K562 (cell line): ENCODE measurements at regions not wholly inside any gene's neighbourhood (a gene's known extent, or its start where the extent isn't known, plus 50 kb on each side); places are given as distances from the start of the nearest gene placed in this dataset.

Experiments
- ATAC-seq: fragments of 200-7000 bp; cut with Tn5 transposase; 3 replicates; pipeline ENCODE4 v1.9.1; 2020; ENCODE audit warnings: moderate library complexity
- BruUV-seq: library from RNA; stranded (reverse); fragments of 400-500 nt; replicated peaks from 2 replicates; lab custom pipeline; 2021; lab: Mats Ljungman, UMichigan
- CTCF ChIA-PET: fragments of 300-600 bp; formaldehyde crosslinking; extraction: SDS; loops from one replicate; lab custom pipeline; 2021; ENCODE audit warnings: low intra/inter-chr PET ratio; lab: Yijun Ruan, JAX
- POLR2A ChIA-PET: fragments of 300-600, 350-650 bp; sonication (Branson Sonifier 250); formaldehyde crosslinking; extraction: SDS; loops from one replicate; lab custom pipeline; 2021; ENCODE audit warnings: antibody characterized with exemption, inconsistent platforms; lab: Yijun Ruan, JAX
- DNase-seq, 4 experiments: peaks; one replicate each; pipeline versions ENCODE4 v3.0.0 to v3.0.0-alpha.2; 2011 to 2018; ENCODE audit warnings: low spot score in 3 of 4, mixed read lengths in 3 of 4; ENCODE audit errors: extremely low read depth in 1 of 4
- FAIRE-seq: peaks from 2 replicates; lab custom pipeline; 2011; peaks lifted over from hg19 to GRCh38; lab: Jason Lieb, UNC
- H2AFZ ChIP-seq: 2 replicates; pipeline ENCODE4 v1.6.0; 2011; ENCODE audit warnings: low read depth, low read length, control low read depth, inconsistent platforms
- H3K27ac ChIP-seq: fragments of 200-600 bp; 3 replicates; pipeline ENCODE4 v1.8.0; 2011; ENCODE audit warnings: low read depth, mild to moderate bottlenecking, control low read depth, inconsistent platforms, low read length, moderate library complexity, mixed read lengths; ENCODE audit errors: extremely low read depth
- H3K27me3 ChIP-seq, 2 experiments: fragments of 300-600 bp in 1 of 2; 2 replicates in 1 of 2; 3 replicates in 1 of 2; pipeline versions ENCODE4 v1.6.0 to v1.8.0; 2011; ENCODE audit warnings: inconsistent platforms in 2 of 2, low read length in 2 of 2, mild to moderate bottlenecking in 1 of 2, mixed read lengths in 1 of 2, moderate library complexity in 1 of 2; ENCODE audit not compliant: control insufficient read depth in 2 of 2, insufficient read depth in 2 of 2
- H3K36me3 ChIP-seq: fragments of 300-600 bp; 3 replicates; pipeline ENCODE4 v1.8.0; 2011; ENCODE audit warnings: mild to moderate bottlenecking, low read length, inconsistent platforms; ENCODE audit not compliant: control insufficient read depth, insufficient read depth
- H3K4me1 ChIP-seq, 2 experiments: fragments of 200-600 bp in 1 of 2; replicated peaks in 1 of 2; 2 replicates in 1 of 2; 3 replicates in 1 of 2; pipeline versions ENCODE4 v1.5.1 to v1.8.0; 2011; ENCODE audit warnings: inconsistent platforms in 2 of 2, low read length in 2 of 2, mild to moderate bottlenecking in 1 of 2, mixed read lengths in 1 of 2, moderate library complexity in 1 of 2; ENCODE audit not compliant: control insufficient read depth in 2 of 2, insufficient read depth in 2 of 2
- H3K4me2 ChIP-seq: 2 replicates; pipeline ENCODE4 v1.6.1; 2011; ENCODE audit warnings: low read length, control low read depth, inconsistent platforms, mixed read lengths; ENCODE audit not compliant: insufficient read depth
- H3K4me3 ChIP-seq: fragments of 200-600 bp; sonication (generic), shearing (Covaris generic); 2 replicates; pipeline ENCODE4 v1.5.1; 2016; ENCODE audit warnings: control low read depth, inconsistent platforms
- H3K79me2 ChIP-seq: fragments of 200-600 bp; 3 replicates; pipeline ENCODE4 v1.8.0; 2011; ENCODE audit warnings: low read length, inconsistent platforms; ENCODE audit not compliant: control insufficient read depth, insufficient read depth
- H3K9ac ChIP-seq, 2 experiments: 2 replicates each; pipeline versions ENCODE4 v1.6.0 to v1.6.1; 2011; ENCODE audit warnings: low read depth in 2 of 2, low read length in 2 of 2, control low read depth in 1 of 2, inconsistent platforms in 1 of 2, mild to moderate bottlenecking in 1 of 2, mixed read lengths in 1 of 2; ENCODE audit not compliant: insufficient read depth in 1 of 2
- H3K9me1 ChIP-seq: one replicate; pipeline ENCODE4 v1.6.0; 2011; ENCODE audit warnings: inconsistent platforms, mild to moderate bottlenecking, low read length, moderate library complexity; ENCODE audit not compliant: control insufficient read depth, insufficient read depth
- H3K9me3 ChIP-seq: replicated peaks from 2 replicates; pipeline ENCODE4 v1.5.1; 2011; ENCODE audit warnings: low read depth, low read length, inconsistent platforms; ENCODE audit not compliant: control insufficient read depth, insufficient read depth
- H4K20me1 ChIP-seq: replicated peaks from 2 replicates; pipeline ENCODE4 v1.6.1; 2011; ENCODE audit warnings: low read length, inconsistent platforms, mixed read lengths; ENCODE audit not compliant: control insufficient read depth, insufficient read depth
- ARNT ChIP-seq, 2 experiments: fragments of 450-650 bp; IDR thresholded peaks; 2 replicates each; pipeline ENCODE4 v1.6.1; 2016; ENCODE audit warnings: mild to moderate bottlenecking in 1 of 2
- C11orf30 ChIP-seq: fragments of 450-650 bp; IDR thresholded peaks from 2 replicates; pipeline ENCODE4 v1.6.1; 2016; ENCODE audit warnings: low read depth, mild to moderate bottlenecking
- CCAR2 ChIP-seq: fragments of 200-400 bp; formaldehyde crosslinking; IDR thresholded peaks from 2 replicates; pipeline ENCODE4 v1.6.1; 2017; ENCODE audit warnings: mild to moderate bottlenecking, low read depth, low read length
- CEBPG ChIP-seq, 3 experiments: fragments of 200-800 bp in 1 of 3; sonication (Bioruptor generic) in 1 of 3; sonication (generic) in 1 of 3; formaldehyde crosslinking in 1 of 3; IDR thresholded peaks in 2 of 3; conservative IDR thresholded peaks in 1 of 3; 2 replicates each; pipeline versions ENCODE4 v1.6.1 to v1.8.0; 2016 to 2022; ENCODE audit warnings: missing compliant biosample characterization in 2 of 3, missing genetic modification characterization in 2 of 3, mild to moderate bottlenecking in 1 of 3, missing genetic modification reagents in 1 of 3
- ERF ChIP-seq: fragments of 450-650 bp; formaldehyde crosslinking; IDR thresholded peaks from 2 replicates; pipeline ENCODE4 v1.4.0; 2020; ENCODE audit warnings: mild to moderate bottlenecking, mixed read lengths
- NFATC3 ChIP-seq: fragments of 450-650 bp; IDR thresholded peaks from 2 replicates; pipeline ENCODE4 v1.6.1; 2017; ENCODE audit warnings: mild to moderate bottlenecking
- PHF21A ChIP-seq: fragments of 450-650 bp; IDR thresholded peaks from 2 replicates; pipeline ENCODE4 v1.6.1; 2017; ENCODE audit warnings: low read depth, borderline replicate concordance
- RBBP5 ChIP-seq: fragments of 200-600 bp; sonication (generic); IDR thresholded peaks from 2 replicates; pipeline ENCODE4 v1.6.1; 2012; ENCODE audit warnings: borderline replicate concordance, mild to moderate bottlenecking, low read length, control low read depth, inconsistent platforms; ENCODE audit not compliant: insufficient read depth, poor library complexity, severe bottlenecking
- RBM22 ChIP-seq: fragments of 200-400 bp; formaldehyde crosslinking; IDR thresholded peaks from 2 replicates; pipeline ENCODE4 v1.6.1; 2018; ENCODE audit warnings: low read length, low read depth; ENCODE audit not compliant: poor library complexity, severe bottlenecking
- SLC30A9 ChIP-seq: fragments of 250-450 bp; sonication (Bioruptor Pico); IDR thresholded peaks from 2 replicates; pipeline ENCODE4 v1.8.0; 2022; ENCODE audit warnings: mild to moderate bottlenecking, moderate library complexity
- TSC22D4 ChIP-seq: fragments of 450-650 bp; IDR thresholded peaks from 2 replicates; pipeline ENCODE4 v1.6.1; 2016; ENCODE audit warnings: missing genetic modification characterization, missing biosample characterization, control low read depth
- U2AF2 ChIP-seq: fragments of 200-400 bp; formaldehyde crosslinking; optimal IDR thresholded peaks from 2 replicates; pipeline ENCODE3; 2017; ENCODE audit warnings: low read depth, mild to moderate bottlenecking, low read length
- ZKSCAN1 ChIP-seq: fragments of 150-350 bp; IDR thresholded peaks from 2 replicates; pipeline ENCODE4 v1.6.1; 2016; ENCODE audit warnings: low read depth, low read length
- ZNF217 ChIP-seq: sonication (generic); formaldehyde crosslinking; IDR thresholded peaks from 2 replicates; pipeline ENCODE4 v1.8.0; 2022; ENCODE audit warnings: mild to moderate bottlenecking, missing genetic modification reagents
- WGBS: fragments of 100-300 bp; shearing (Covaris generic); methylation state at CpG from one replicate; pipeline ENCODE4 v1.1.6; 2016; ENCODE audit warnings: low coverage, mixed read lengths; ENCODE audit not compliant: insufficient coverage; ENCODE audit errors: missing lambda C conversion rate; 5-methylcytosine and 5-hydroxymethylcytosine counted together
- in situ Hi-C: fragments of 300-500 bp; cut with MboI; formaldehyde crosslinking; loops from 4 replicates; pipeline ENCODE4 v1.15.0; 2018; ENCODE audit warnings: inconsistent platforms, mixed read lengths
- intact Hi-C: fragments of 100-400 bp; cut with micrococcal nuclease; formaldehyde crosslinking; loops from 2 replicates; pipeline ENCODE4 v1.14.2; 2022
- TF ChIP-seq, protein P1 (sequence below): sonication (generic); formaldehyde crosslinking; IDR thresholded peaks from 2 replicates; pipeline ENCODE4 v1.8.0; 2022; ENCODE audit warnings: mild to moderate bottlenecking, missing genetic modification reagents, borderline replicate concordance

DNA sequence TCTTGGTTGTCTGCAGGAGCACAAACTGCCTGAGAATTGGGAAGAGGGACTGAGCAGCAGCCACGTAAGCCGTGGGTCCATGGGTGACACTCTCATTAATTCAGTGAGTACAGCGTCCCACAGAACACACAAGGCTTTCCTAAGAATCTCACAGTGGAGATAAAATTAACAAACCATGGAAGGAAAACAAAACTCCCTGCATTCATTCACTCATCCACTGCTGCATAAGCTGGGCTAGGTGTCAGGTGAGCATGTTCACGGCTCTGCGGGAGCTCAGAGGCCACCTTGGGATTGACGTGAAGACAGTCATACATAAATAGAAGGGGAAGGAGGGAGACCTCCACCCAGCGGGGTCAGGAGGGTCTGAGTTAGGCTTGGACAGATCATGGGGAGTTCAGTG is 1442.7 kb downstream of the TBC1D22A start:
- no peaks in the 10 kb centered on the region for H3K9me3 ChIP-seq
- no peaks in the 10 kb centered on the region for H4K20me1 ChIP-seq
- in situ Hi-C loops: no loop called here
- no peaks in the 10 kb centered on the region for H3K79me2 ChIP-seq
- DNase-seq (no peak), ATAC-seq (no peak), FAIRE-seq (no peak)
- no TSS peak for BruUV-seq
- no peaks in the 10 kb centered on the region for H3K9me1 ChIP-seq
- 3% methylated on average over 7 of the region's 7 CpGs for WGBS
- no peaks in the 10 kb centered on the region for H3K4me1 ChIP-seq
- no peak overlapping the region for H3K4me3 ChIP-seq
- no peak overlapping the region for H3K27ac ChIP-seq
- TF ChIP-seq C11orf30: no peak
- no peak for TF ChIP-seq ERF
- no peak for TF ChIP-seq U2AF2
- no peak for TF ChIP-seq SLC30A9
- TF ChIP-seq CCAR2: no peak
- no peak for TF ChIP-seq TSC22D4
- TF ChIP-seq RBBP5: no peak
- TF ChIP-seq, protein P1, sequence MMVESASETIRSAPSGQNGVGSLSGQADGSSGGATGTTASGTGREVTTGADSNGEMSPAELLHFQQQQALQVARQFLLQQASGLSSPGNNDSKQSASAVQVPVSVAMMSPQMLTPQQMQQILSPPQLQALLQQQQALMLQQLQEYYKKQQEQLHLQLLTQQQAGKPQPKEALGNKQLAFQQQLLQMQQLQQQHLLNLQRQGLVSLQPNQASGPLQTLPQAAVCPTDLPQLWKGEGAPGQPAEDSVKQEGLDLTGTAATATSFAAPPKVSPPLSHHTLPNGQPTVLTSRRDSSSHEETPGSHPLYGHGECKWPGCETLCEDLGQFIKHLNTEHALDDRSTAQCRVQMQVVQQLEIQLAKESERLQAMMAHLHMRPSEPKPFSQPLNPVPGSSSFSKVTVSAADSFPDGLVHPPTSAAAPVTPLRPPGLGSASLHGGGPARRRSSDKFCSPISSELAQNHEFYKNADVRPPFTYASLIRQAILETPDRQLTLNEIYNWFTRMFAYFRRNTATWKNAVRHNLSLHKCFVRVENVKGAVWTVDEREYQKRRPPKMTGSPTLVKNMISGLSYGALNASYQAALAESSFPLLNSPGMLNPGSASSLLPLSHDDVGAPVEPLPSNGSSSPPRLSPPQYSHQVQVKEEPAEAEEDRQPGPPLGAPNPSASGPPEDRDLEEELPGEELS (CRISPR knock-in tag): no peak
- no peak for TF ChIP-seq PHF21A
- no peak for TF ChIP-seq NFATC3
- no peak for TF ChIP-seq RBM22
- TF ChIP-seq CEBPG (CRISPR knock-in tag; IDR thresholded peaks at IDR 0.05): no peak
- TF ChIP-seq CEBPG (tag; conservative IDR thresholded peaks at IDR 0.05 in 1 of 2, IDR thresholded peaks at IDR 0.05 in 1 of 2): no peak
- no peak for TF ChIP-seq ZKSCAN1
- no peak for TF ChIP-seq ZNF217
- TF ChIP-seq ARNT (IDR thresholded peaks at IDR 0.05): no peak
- ChIA-PET POLR2A (no interaction called here), CTCF (no interaction called here)
- no peaks in the 10 kb centered on the region for H3K36me3 ChIP-seq
- no peak overlapping the region for H3K4me2 ChIP-seq
- H3K27me3 ChIP-seq: peaks cover 0 to 15% of the 10 kb centered on the region in 2 experiments; a peak in 2 of 5 replicates
- intact Hi-C loops: no loop called here
- no peak overlapping the region for H2AFZ ChIP-seq
- H3K9ac ChIP-seq: no peak overlapping the region
